ENCODE measurements at regions not wholly inside any gene's neighbourhood (a gene's known extent, or its start where the extent isn't known, plus 50 kb on each side); places are given as distances from the start of the nearest gene placed in this dataset.
"Not testable (repeated sequence)": the region's sequence is repeated elsewhere in the genome, so short reads cannot be mapped to it uniquely, and the experiment has no call there.

DNA sequence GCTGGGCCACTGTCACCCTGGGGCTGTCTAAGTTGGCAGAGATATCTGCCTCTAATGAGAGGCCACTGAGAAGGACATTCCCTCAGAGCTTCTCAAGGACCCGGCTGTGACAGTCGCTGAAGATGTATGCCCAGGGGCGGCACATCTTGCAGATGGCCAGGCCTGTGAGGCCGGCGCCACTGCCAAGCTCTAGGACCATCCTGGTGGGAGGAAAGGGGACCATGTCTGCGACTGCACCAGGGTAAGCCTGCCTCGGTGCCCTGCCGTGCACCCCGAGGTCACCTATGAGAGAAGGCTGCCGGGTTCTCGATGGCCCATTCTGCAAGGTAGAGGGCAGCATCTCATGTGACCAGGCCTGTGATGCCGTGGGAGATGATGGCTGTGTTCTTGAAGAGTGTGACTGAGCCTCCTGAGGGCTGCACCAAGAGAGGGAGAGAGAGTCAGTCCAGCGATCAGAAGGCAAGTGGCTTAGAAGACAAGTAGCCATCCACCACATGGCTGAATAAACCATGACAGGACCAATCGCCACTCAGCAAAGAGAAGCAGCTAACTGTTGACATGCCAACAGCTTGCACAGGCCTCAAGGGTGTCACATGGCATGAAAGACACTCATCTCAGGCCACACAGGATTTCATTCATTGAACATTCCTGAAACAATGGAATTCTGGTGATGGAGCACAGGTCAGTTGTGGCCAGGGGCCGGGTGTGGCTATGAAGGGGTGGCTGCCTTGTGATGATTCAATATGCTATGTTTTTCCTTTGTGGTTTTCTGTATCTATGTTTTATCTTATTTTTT is 123.5 kb upstream of the ALDH3B2 start:
- H3K36me3 ChIP-seq, H3K4me3 ChIP-seq, H3K27me3 ChIP-seq, DNase-seq, H3K9me3 ChIP-seq: not testable (repeated sequence)

DNA sequence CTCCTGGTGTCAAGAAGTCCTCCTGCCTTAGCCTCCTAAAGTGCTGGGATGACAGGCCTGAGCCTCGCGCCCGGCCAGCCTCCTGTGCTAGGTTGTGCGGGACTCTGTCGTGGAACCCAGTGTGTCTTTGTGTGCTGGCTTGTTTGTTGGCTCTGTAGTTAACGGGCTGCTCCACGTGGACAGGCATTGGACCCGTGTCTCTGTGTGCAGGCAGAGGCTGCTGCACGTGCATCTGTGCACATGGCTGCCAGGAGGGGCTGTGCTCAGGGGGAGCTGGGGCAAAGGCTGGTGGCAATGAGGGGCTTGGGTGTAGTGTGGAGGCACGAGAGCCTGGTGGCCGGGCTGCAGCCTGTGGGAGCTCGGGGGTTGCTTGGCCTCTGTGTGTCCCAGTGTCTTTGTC is 121.3 kb upstream of the ALDH3B2 start:
- Histone ChIP-seq H3K36me3 (no peaks in the 10 kb centered on the region), H3K27me3 (no peaks in the 10 kb centered on the region), H3K9me3 (no peaks in the 10 kb centered on the region), H3K4me3 (no peak overlapping the region)
- no peak for DNase-seq

DNA sequence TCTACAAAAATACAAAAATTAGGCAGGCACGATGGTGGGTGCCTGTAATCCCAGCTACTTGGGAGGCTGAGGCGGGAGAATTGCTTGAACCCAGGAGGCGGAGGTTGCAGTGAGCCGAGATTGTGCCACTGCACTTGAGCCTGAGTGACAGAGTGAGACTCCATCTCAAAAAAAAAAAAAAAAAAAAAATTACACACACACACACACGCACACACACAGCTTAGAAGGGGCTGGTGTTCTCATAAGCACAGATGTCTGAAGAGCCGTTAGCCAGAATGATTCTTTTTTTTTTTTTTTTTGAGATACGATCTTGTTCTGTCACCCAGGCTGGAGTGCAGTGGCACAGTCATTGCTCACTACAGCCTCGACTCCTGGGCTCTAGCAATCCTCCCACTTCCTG is 119.3 kb upstream of the ALDH3B2 start:
- not testable (repeated sequence) for H3K27me3 ChIP-seq, H3K36me3 ChIP-seq, H3K4me3 ChIP-seq, H3K9me3 ChIP-seq, DNase-seq

DNA sequence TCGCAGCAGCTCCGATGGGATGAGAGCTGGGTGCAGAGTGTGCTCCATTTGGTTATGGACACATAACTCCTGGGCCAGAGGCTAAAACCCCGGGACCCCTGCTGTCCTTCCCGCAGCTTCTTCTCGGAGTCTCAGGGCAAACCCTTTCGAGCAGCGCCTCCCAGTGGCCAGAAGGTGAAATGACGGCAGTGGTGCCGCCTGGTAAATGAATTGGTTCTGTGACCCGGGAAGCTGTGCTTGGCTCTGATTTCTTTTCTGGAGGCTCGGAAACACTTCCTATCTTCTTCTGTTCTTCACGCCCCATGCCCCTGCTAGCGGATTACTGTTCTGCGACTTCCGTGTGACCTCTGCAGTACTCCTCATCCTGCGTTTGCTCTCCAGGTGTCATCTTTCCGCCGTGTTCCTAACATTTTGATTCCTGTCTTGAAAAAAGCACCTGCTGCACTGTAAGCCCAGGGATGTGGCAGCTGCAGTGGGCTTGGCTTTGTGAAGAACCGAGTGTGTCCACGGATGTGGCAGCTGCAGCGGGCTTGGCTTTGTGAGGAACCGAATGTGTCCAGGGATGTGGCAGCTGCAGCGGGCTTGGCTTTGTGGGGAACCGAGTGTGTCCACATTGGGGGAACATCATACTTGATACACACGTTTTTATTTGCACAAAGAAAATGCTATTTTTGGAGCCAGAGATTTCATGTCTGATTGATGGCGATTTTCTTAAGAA is 118.0 kb upstream of the ALDH3B2 start:
- H3K27me3 ChIP-seq, H3K4me3 ChIP-seq, H3K36me3 ChIP-seq, H3K9me3 ChIP-seq: not testable (repeated sequence)
- peak; percentile 15 for DNase-seq

DNA sequence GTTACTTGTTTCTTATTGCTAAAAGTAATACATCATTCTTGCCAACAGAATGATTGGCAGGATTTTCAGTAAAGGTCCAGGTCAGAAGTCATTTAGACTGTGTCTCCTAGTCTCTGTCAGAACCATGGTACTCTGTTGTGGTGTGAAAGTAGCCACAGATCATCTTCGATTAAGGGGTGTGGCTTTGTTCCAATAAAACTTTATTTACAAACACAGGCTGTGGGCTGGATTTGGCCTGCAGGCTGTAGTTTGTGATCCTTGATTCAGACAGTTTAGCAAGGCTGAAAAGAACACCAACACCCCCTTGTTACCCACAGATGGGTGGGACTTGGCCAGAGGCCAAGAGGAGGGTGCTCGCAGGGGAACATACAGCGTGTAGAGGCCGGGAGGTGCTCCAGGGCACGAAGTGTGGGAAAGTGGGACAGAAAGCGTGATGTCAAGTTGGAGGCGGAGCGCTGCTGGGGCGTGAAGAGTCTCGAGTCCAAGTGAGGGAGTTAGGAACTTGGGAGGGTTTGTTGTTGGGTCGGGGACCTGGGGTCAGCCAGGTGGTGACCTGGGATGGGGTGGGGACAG is 117.3 kb upstream of the ALDH3B2 start:
- not testable (repeated sequence) for H3K4me3 ChIP-seq, H3K27me3 ChIP-seq, DNase-seq, H3K9me3 ChIP-seq, H3K36me3 ChIP-seq

DNA sequence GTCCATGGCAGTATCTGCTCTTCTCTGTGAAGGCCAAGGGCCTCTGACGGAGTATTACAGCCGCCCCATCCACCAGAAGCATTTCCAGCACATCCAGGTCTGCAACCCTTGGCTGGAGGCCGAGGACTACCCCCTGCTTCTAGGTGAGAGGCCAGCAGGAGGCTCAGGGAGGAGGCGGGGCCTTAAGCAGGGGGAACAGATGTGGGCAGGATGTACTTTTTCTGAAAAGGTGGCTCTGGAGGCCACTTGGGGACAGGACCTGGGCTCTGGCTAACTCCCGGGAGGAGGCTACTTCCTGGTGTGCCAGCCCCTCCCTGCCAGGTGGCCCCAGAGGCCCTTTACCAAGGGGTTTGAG is 113.9 kb upstream of the ALDH3B2 start:
- H3K4me3 ChIP-seq, H3K9me3 ChIP-seq, H3K36me3 ChIP-seq, H3K27me3 ChIP-seq, DNase-seq: not testable (repeated sequence)

DNA sequence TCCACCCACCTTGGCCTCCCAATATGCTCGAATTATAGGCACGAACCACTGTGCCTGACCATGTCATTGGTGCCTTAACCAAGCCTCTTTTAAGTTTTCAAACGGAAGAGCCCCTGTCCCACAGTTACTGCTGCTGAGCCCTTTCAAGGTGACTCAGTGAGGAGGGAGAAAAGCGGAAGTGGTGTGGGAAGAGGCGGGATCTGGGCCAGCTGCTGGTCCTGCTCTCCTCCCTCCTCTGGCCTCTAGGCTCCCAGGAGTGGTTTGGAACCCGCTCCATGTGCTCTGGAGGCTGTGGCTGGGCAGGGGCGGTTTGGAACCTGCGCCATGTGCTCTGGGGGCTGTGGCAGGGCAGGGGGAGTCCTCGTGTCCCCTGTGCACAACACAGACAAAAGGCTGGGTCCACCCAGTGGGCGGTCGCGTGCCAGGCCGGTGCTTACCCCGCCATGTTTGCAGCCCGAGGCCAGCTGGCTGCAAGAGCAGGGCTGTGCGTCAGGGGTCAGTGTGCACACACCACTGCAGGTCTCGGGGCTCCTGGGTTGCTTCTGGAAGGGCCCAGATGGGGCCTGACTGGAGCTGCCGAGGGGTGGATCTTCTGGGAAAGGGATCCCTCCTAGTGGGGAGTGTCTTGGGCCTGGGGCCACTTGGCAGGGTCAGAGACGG is 113.4 kb upstream of the ALDH3B2 start:
- H3K9me3 ChIP-seq, H3K36me3 ChIP-seq, H3K27me3 ChIP-seq, H3K4me3 ChIP-seq: not testable (repeated sequence)
- DNase-seq = peak; percentile 36

DNA sequence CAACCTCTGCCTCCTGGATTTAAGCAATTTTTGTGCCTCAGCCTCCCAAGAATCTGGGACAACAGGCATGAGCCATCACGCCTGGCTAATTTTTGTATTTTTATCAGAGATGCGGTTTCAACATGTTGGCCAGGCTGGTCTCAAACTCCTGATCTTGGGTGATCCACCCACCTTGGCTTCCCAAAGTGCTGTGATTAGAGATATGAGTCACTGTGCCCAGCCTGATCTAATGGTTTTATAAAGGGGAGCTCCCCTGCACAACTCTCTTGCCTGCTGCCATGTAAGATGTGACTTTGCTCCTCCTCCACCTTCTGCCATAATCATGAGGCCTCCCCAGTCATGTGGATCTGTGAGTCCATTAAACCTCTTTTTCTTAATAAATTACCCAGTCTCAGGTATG is 107.5 kb upstream of the ALDH3B2 start:
- H3K4me3 ChIP-seq, H3K36me3 ChIP-seq, DNase-seq, H3K9me3 ChIP-seq, H3K27me3 ChIP-seq: not testable (repeated sequence)

DNA sequence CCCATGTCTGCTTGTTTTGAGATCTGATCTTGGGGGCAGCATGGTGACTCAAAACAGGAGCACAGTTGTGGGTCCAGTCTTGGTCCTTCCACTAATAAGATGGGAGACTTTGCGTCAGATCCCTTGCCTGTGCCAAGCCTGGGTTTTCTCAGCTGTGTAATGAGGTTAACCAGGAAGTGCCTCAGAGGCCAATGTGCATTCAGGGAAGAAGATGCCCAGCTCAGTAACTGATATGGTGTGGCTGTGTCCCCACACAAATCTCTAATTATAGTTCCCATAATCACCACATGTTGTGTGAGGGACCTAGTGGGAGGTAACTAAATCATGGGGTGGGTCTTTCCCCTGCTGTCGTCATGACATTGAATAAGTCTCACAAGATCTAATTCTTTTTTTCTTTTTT is 107.1 kb upstream of the ALDH3B2 start:
- DNase-seq, H3K27me3 ChIP-seq, H3K9me3 ChIP-seq, H3K4me3 ChIP-seq, H3K36me3 ChIP-seq: not testable (repeated sequence)

DNA sequence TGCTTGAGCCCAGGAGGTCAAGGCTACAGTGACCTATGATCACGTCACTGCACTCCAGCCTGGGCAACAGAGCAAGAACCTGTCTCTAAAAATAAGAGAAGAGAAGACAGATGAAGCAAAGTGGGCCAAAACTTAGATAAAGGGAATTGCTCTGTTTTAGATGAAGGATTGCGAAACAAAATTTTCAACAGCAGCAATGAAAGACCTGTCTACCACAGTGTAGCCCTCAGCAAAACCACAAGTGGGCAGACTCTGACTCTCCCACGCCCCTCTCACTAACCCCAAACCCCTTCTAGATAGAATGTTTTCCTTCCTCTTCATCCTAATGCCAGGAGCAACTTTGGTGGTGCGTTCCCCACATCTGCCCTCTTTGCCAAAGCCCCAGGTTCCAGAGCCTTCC is 105.6 kb upstream of the ALDH3B2 start:
- no peaks in the 10 kb centered on the region for H3K27me3 ChIP-seq
- no peak overlapping the region for H3K4me3 ChIP-seq
- no peaks in the 10 kb centered on the region for H3K36me3 ChIP-seq
- no peak for DNase-seq
- H3K9me3 ChIP-seq = no peaks in the 10 kb centered on the region

DNA sequence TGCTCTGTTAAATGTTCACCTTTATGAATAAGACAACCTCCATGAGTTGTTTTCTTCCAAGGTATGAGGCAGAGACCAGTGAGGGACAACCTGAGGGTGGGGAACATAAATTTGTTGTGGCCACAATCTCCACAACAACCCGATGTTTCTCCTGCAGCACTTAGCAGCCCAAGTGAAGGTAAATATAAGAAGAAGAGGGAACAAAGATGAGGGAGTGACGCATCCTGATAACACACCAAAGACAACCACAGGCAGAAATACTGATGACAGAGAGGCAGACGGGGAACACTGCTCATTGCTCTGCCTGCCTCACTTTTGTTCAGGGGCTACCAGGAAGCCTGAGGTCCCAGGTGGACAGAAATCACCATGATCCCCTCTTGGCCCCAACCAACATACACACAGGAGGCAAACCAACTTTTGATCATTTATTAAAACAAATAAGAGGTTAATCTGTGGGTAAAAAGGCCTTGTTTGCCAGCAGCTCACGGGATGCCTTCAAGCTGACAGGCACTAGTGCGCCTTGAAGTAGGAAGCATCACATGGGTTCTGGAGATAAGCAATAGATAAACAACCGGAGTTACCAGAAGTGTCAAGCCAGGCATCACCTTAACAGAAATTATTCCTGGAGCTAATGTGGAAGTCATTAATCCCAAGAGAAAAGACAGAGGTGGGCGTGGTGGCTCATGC is 104.9 kb upstream of the ALDH3B2 start:
- not testable (repeated sequence) for H3K36me3 ChIP-seq, DNase-seq, H3K27me3 ChIP-seq, H3K4me3 ChIP-seq, H3K9me3 ChIP-seq

DNA sequence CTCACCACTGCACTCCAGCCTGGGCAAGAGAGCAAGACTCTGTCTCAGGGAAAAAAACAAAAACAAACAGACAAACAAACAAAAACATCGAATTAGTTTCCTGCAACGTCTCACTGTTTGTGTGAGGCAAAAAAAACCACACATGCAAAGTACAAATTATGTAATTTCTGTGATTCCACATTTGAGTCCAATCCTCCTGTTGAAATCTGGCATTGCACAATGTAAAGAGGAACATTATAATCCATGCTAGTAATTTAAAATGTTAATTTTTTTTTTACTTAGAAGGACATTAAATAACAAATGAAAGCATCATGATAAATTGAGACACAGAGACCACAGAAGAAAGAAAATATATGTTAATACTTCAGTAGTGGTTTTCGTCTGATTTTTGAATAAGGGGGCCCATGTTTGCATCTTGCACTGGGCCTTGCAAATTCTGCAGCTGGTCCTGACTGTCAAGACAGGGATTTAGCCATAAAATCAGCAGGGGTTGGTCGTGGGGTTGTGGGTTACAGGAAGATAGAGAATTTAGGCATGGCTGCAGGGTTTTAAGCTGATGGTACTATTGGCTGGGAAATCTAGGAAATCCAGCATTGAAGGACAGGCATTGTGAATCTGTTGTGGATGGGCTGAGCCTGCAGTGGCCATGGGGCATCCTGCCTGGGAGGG is 102.6 kb upstream of the ALDH3B2 start:
- DNase-seq = no peak
- Histone ChIP-seq H3K4me3 (no peak overlapping the region), H3K36me3 (no peaks in the 10 kb centered on the region), H3K9me3 (no peaks in the 10 kb centered on the region), H3K27me3 (no peaks in the 10 kb centered on the region)

DNA sequence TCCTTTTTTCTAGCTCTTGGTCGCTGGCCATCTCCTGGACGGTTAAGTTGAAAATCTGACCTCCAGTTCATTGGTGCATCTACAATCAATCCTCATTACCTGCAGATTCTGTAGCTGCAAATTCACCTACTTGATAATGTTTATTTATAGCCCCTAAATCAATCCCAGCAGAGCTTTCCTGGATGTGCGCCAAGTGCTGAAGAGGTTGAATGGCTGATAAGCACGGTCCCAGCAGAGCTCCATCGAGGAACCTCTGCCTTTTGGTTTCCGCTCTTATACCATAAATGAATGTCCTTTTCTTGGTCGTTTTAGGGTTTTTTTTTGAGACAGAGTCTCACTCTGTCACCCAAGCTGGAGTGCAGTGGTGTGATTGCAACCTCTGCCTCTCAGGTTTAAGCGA is 99.8 kb upstream of the ALDH3B2 start:
- not testable (repeated sequence) for H3K27me3 ChIP-seq, H3K9me3 ChIP-seq, DNase-seq, H3K4me3 ChIP-seq, H3K36me3 ChIP-seq

DNA sequence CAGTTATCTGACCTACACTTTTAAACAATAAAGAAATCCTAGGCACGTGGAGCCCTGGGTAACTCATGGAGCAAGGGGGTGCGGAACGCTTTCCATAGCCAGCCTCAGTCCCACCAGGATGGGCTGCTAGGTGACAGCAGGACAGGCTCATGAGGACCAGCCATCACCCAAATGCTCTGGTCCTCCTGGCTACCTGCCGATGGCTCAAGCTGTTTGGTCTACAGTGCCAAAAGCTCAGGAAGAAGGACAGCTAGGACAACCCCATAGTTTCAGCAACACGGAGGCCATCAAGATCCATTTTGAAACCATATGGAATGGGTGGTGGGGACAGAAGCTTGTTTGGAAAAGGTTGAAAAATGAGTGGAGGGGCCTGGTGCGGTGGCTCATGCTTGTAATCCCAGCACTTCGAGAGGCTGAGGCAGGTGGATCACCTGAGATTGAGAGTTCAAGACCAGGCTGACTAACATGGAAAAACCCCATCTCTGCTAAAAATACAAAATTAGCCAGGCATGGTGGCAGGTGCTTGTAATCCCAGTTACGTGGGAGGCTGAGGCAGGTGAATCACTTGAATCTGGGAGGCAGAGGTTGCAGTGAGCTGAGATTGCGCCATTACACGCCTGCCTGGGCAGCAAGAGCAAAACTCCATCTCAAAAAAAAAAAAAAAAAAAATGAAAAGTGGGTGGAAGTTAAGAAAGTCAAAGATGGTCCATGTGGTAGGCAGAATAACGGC is 93.7 kb upstream of the ALDH3B2 start:
- not testable (repeated sequence) for H3K27me3 ChIP-seq

DNA sequence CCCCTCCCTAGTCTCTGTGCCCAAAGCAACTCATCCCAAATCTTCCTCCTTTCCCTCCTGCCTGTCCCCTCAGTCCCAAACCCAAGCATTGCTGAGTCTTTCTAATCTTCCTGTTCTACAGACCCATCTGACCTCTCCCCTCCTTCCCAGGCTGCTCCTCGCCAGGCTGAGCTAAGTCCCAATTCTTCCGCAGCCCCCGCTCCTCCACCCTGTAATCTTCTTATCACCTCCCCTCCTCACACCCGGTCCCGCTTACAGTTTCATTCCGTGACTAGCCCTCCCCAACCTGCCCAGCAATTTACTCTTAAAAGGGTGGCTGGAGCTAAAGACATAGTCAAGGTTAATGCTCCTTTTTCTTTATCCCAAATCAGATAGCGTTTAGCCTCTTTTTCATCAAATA is 86.8 kb upstream of the ALDH3B2 start:
- H3K9me3 ChIP-seq, H3K27me3 ChIP-seq, H3K4me3 ChIP-seq, H3K36me3 ChIP-seq, DNase-seq: not testable (repeated sequence)

More for the DNA sequence above, 93.7 kb upstream of the ALDH3B2 start:
- not testable (repeated sequence) for H3K36me3 ChIP-seq, H3K4me3 ChIP-seq, H3K9me3 ChIP-seq, DNase-seq

DNA sequence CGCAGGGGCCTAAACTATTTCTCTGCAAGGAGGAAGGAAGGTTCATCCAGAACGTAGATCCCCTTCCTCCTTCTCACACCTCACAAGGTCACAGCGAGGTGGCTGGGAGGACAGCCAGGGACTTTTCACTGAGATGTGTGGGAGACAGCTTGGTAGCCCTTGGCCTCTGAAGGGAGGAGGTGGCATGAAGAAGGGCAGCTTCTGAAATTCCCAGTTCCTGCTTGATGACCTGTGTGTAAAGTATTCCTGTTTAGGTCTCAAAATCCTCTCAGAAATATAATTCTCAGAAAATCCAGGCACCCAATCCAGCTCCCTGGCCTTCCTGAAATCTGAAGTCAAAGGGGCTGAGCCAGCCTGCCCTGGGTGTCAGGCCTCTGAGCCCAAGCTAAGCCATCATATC is 84.9 kb upstream of the ALDH3B2 start:
- DNase-seq, H3K27me3 ChIP-seq, H3K9me3 ChIP-seq, H3K36me3 ChIP-seq, H3K4me3 ChIP-seq: not testable (repeated sequence)

Data from MG63 (cell line).